SKM-1 treated with dmso at 0.1 percent for 144 hours (cell line): ENCODE measurements at regions not wholly inside any gene's neighbourhood (a gene's known extent, or its start where the extent isn't known, plus 50 kb on each side); places are given as distances from the start of the nearest gene placed in this dataset.

Source experiments
- DNase-seq: peaks from one replicate; lab custom pipeline; 2025; ENCODE audit not compliant: unreplicated experiment; lab: John Stamatoyannopoulos, UW

DNA sequence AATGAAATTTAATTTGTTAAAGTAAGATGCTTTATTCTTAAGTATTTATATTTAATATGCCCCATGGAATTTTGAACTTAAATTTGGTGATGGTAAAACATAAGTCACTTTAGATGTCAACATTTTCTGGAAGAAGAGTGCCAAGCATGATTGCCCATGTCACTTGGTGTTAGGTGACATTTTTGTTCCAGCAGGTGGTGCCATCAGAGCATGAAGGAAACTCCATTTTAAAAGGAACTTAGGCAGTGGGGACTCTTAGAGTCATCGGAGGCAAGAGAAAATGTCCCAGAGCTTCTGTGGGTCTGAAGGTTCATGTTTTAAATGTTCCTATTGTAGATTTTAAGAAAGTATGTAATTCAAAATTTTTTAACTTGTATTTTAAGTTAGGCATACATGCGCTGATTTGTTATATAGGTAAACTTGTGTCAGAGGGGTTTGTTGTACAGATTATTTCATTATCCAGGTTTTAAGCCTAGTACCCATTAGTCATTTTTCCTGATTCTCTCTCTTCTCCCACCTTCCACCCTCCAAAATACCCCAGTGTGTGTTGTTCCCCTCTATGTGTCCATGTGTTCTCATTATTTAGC is 789.3 kb downstream of the SEMA5A start:
- no peak for DNase-seq

DNA sequence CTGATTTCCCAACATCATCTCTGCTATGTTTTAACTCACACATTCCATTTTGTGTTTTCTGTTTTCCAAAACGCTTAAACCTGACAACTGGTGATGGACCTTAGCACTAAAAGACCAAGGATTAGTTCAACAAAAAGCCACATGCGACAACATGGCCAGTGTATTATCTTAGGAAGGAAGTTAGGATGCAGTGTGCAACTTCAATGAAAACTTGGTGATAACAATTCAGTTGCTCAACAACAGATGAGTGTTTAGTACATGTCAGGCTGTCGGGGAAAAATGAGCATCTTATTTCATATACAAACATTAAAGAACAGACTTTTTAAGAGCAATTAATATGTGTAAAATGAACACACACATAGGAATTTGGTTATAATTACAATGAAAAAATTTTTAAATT is 780.0 kb downstream of the SEMA5A start:
- no peak for DNase-seq

GRCh38 chr5:8766448-8766847 is 779.4 kb downstream of the SEMA5A start:
- DNase-seq = no peak

GRCh38 chr5:8767111-8767510 is 778.8 kb downstream of the SEMA5A start:
- DNase-seq = no peak

GRCh38 chr5:8767746-8768145 is 778.1 kb downstream of the SEMA5A start:
- no peak for DNase-seq

DNA sequence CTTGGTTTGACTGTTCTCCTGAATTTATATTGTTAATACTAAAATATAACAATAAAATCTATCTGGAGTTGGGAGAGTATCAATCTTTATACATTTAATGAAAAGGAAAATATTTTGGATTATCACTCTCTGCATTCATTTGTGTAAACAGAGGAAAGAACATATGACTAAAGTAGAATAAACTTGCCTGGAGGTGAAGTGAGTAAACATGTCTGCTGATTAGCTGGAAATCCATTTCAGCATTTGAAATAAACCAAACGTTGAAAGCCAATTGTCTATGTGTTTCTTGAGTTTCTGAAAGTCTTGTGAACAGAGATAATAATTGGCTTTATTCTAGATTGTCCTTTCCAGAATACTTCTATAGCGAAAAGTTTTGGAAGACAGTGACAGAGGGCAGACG is 776.2 kb downstream of the SEMA5A start:
- no peak for DNase-seq

DNA sequence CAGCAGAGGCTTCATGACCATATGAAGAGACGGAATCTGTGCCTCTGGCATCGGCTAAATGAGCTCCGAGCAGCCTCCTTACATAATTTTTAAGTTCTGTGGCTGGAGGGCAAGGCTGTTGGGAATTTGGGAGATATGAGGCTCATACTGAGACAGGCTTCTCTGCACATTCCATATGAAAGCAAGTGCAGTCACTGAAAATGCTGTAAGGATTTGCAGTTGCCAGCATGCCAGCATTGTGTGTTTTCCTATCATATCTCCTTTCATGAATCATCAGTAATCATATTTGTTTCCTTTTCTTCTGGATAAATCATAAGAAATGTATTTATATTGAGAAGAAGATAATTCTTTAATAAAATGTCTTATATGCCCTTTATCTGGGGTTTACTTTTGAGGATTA is 775.4 kb downstream of the SEMA5A start:
- DNase-seq = no peak

DNA sequence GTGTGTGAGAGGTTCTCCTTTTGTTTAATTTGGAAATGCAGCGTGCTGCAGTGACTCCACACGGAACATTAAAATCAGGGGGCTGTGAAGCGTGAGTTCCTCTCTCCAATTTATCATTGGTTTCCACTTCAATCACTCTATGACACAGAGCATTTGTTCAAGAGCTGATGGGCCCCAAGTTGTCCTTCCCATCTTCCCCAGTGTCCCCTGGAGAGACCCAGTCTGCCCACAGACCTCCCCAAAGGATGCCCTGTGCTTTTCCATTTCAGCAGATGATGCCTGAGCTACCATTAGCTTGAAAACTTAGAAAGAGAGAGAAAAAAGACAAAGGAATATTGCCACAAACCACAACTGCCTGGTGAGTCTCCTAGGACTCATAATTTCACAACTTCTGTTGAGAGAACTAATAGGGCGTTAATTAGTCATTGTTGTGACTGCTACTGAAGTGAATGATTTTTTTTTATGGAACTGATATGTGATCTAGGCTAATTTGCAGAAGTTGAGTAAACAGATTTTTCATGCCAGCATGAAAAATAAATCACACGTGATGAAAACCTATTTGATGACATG is 772.7 kb downstream of the SEMA5A start:
- no peak for DNase-seq

DNA sequence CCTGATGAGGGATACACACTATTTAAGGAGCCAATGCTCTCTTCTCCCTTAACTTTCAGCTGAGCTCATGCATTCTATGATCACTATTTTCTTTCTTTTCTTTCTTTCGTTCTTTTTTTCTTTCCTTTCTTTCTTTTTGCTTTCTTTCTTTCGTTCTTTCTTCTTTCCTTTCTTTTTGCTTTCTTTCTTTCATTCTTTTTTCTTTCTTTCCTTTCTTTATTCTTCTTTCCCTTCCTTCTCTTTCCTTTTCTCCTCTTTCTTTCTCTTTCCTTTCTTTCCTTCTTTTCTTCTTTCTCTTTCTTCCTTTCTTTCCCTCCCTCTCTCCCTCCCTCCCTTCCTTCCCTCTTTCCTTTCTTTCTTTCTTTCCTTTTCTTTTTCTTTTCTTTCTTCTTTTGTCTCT is 761.2 kb downstream of the SEMA5A start:
- no peak for DNase-seq

GRCh38 chr5:8788246-8788645 is 757.6 kb downstream of the SEMA5A start:
- DNase-seq = no peak

GRCh38 chr5:8805653-8806052 is 740.2 kb downstream of the SEMA5A start:
- DNase-seq = no peak

- no peak for DNase-seq
Measured at GRCh38 chr5:8807636-8808035, 738.2 kb downstream of the SEMA5A start.

- DNase-seq = no peak
Measured at GRCh38 chr5:8811581-8811980, 734.3 kb downstream of the SEMA5A start.

DNA sequence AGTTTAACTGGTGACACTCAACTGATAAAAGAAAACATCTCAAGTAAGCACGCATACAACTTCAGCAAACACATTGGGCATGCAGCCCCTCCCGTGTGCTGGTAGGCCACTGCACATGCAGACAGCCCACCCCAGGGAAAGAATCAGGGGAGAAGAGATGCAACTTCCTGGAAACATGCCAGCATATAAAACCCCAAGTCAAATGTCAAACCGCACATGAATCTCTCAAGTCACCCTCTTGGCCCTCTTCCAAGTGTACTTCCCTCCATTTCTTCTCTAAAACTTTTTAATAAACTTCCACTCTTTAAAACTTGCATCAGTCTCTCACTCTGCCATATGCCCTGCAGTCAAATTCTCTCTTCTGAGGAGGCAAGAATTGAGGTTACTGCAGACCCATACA is 732.7 kb downstream of the SEMA5A start:
- no peak for DNase-seq

GRCh38 chr5:8814105-8814504 is 731.8 kb downstream of the SEMA5A start:
- DNase-seq = no peak

DNA sequence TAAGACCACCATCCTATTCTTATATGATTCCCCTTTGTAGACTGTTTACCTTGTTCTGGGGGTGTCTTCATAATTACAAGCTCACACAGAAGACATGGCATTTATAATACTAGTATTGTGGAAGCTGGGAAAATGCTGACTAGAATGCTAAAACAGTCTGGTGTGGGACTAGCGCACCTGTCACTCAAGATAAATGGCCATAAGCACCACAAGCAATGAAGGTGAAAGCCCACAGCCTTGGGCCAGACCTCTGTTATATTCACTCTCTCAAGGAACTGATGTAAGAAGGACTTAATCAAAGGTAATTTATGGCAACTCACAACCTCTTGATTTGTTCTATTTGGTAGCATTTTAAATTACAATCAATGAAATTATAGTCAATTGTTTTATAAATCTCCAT is 721.5 kb downstream of the SEMA5A start:
- no peak for DNase-seq

DNA sequence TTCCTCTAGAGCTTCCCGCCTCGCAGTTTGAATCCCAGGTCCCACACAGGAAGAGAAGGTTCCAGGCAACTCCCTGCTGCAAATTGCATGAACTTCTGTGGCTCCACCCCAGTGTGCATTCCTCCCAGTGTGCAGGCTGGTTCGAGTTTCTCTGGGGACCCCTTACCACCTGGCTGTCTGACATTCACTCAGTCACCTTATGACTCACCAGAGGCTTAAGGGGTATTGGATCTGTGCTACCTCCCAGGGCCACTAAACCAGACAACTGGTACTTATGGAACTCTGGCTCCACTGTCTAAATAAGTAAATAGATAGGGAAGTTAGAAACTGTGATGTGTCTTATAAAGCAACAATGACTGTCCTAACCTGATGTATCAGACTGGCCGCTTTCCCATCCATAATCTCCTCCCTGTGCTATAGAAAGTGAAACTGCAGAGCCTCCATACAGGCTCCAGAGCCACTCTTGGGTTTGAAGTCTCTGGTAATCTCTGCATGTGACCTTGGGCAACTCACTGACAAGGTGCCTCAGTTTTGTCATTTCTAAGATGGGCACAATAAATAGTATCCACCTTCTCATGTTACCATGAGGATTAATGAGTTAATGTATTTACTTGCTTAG is 720.6 kb downstream of the SEMA5A start:
- no peak for DNase-seq

- DNase-seq = no peak
Measured at GRCh38 chr5:8826508-8826907, 719.4 kb downstream of the SEMA5A start.

- DNase-seq = no peak
Measured at GRCh38 chr5:8827696-8828095, 718.2 kb downstream of the SEMA5A start.

DNA sequence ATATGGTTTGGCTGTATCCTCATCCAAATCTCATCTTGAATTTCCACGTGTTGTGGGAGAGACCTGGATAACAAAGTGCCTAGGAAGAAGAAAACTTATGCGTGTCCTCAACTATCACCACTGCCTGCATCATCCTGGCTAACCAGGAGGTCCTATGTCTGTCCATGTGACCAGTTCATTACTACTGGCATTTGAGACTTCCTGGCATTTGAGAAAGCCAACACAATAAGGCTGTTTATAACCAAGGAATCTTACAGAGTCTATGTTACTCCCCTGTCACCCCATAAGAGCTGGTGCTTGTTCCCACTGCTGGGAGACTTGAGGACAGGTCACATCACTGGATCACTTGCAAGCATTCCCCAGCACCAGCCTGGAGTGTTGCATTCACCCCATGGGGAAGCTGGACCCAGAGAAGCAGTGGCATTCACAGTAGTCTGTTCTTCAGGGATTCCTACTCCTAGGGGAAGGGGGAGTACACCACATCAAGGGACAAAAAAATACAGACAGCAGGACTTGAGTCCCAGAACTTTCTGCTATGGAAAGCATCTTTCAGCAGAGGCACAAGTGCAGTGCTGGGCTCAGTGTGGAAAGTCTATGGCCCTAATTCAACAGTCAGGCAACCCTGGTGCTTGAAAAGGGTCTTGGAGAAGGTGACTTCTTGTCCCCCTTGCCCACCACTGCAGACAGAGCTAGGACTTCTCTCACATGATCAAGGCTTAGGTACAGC is 717.1 kb downstream of the SEMA5A start:
- DNase-seq = no peak

- DNase-seq = no peak
Measured at GRCh38 chr5:8829323-8830029, 716.4 kb downstream of the SEMA5A start.

- DNase-seq = no peak
Measured at GRCh38 chr5:8831251-8831650, 714.6 kb downstream of the SEMA5A start.
